GM19328 (cell line): ENCODE measurements at regions not wholly inside any gene's neighbourhood (a gene's known extent, or its start where the extent isn't known, plus 50 kb on each side); places are given as distances from the start of the nearest gene placed in this dataset.

Experiments used
- ATAC-seq: cut with Tn5 transposase; IDR thresholded peaks from one replicate; pipeline ENCODE4 v1.9.1; 2021; ENCODE audit warnings: mild to moderate bottlenecking, moderate library complexity; ENCODE audit not compliant: unreplicated experiment

GRCh38 chr15:46766021-46766420, 951.3 kb upstream of the SEMA6D start:
- ATAC-seq = no peak

GRCh38 chr15:46768287-46768686, 949.0 kb upstream of the SEMA6D start:
- ATAC-seq = no peak

- ATAC-seq = no peak
Measured at GRCh38 chr15:46773016-46773415, 944.3 kb upstream of the SEMA6D start.

GRCh38 chr15:46778876-46779275, 938.4 kb upstream of the SEMA6D start:
- ATAC-seq = no peak

GRCh38 chr15:46786590-46787285, 930.6 kb upstream of the SEMA6D start:
- ATAC-seq = no peak

- no peak for ATAC-seq
Measured at GRCh38 chr15:46795685-46796084, 921.6 kb upstream of the SEMA6D start.

- no peak for ATAC-seq
Measured at GRCh38 chr15:46808834-46809233, 908.5 kb upstream of the SEMA6D start.

GRCh38 chr15:46815240-46815639, 902.1 kb upstream of the SEMA6D start:
- no peak for ATAC-seq

GRCh38 chr15:46815765-46816164, 901.5 kb upstream of the SEMA6D start:
- ATAC-seq = no peak

GRCh38 chr15:46848704-46849103, 868.6 kb upstream of the SEMA6D start:
- no peak for ATAC-seq

GRCh38 chr15:46853600-46853999, 863.7 kb upstream of the SEMA6D start:
- no peak for ATAC-seq

- no peak for ATAC-seq
Measured at GRCh38 chr15:46854564-46854963, 862.7 kb upstream of the SEMA6D start.

- ATAC-seq = no peak
Measured at GRCh38 chr15:46855388-46855787, 861.9 kb upstream of the SEMA6D start.

GRCh38 chr15:46856839-46857502, 860.3 kb upstream of the SEMA6D start:
- ATAC-seq = no peak

GRCh38 chr15:46858150-46858549, 859.2 kb upstream of the SEMA6D start:
- ATAC-seq = no peak

GRCh38 chr15:46861796-46862195, 855.5 kb upstream of the SEMA6D start:
- no peak for ATAC-seq

- ATAC-seq = no peak
Measured at GRCh38 chr15:46865155-46865554, 852.1 kb upstream of the SEMA6D start.

- ATAC-seq = no peak
Measured at GRCh38 chr15:46872286-46872980, 844.9 kb upstream of the SEMA6D start.

GRCh38 chr15:46872981-46873330, 844.3 kb upstream of the SEMA6D start:
- ATAC-seq = no peak

GRCh38 chr15:46879032-46879770, 838.1 kb upstream of the SEMA6D start:
- no peak for ATAC-seq

GRCh38 chr15:46880791-46881190, 836.5 kb upstream of the SEMA6D start:
- ATAC-seq = no peak
